IPS DF 6.9 (cell line): ENCODE measurements at regions not wholly inside any gene's neighbourhood (a gene's known extent, or its start where the extent isn't known, plus 50 kb on each side); places are given as distances from the start of the nearest gene placed in this dataset.

Experiments
- DNase-seq: peaks from one replicate; pipeline ENCODE4 v3.0.0-alpha.2; 2013; ENCODE audit warnings: low read depth, low spot score
- H3K27ac ChIP-seq: one replicate; pipeline ENCODE4 v1.5.1; 2013; ENCODE audit warnings: low read length, control low read depth
- H3K27me3 ChIP-seq: 2 replicates; pipeline ENCODE4 v1.6.1; 2013; ENCODE audit warnings: mild to moderate bottlenecking, low read length; ENCODE audit not compliant: control insufficient read depth, insufficient read depth
- H3K36me3 ChIP-seq: 2 replicates; pipeline ENCODE4 v1.6.1; 2013; ENCODE audit warnings: low read length; ENCODE audit not compliant: control insufficient read depth, insufficient read depth
- H3K4me1 ChIP-seq: 2 replicates; pipeline ENCODE4 v1.6.1; 2013; ENCODE audit warnings: low read length; ENCODE audit not compliant: control insufficient read depth, insufficient read depth
- H3K4me3 ChIP-seq: 2 replicates; pipeline ENCODE4 v1.5.1; 2013; ENCODE audit warnings: mild to moderate bottlenecking, low read length
- H3K9me3 ChIP-seq: 2 replicates; pipeline ENCODE4 v1.6.1; 2013; ENCODE audit warnings: low read length, inconsistent platforms; ENCODE audit not compliant: control insufficient read depth, insufficient read depth
- WGBS: extraction: QIAGEN DNeasy Blood & Tissue Kit; methylation state at CpG from one replicate; pipeline ENCODE4 v1.1.7; 2013; ENCODE audit warnings: mixed read lengths, missing lambda C conversion rate; ENCODE audit not compliant: insufficient read length, insufficient coverage; 5-methylcytosine and 5-hydroxymethylcytosine counted together

- Histone ChIP-seq H3K27ac (no peak overlapping the region), H3K9me3 (no peaks in the 10 kb centered on the region), H3K27me3 (no peaks in the 10 kb centered on the region), H3K4me1 (no peaks in the 10 kb centered on the region), H3K4me3 (no peak overlapping the region), H3K36me3 (no peaks in the 10 kb centered on the region)
- WGBS = no CpG with 5 or more reads among the region's 2 CpGs
- DNase-seq = no peak
Measured at GRCh38 chr15:35914573-35914972, 368.6 kb upstream of the DPH6 start.

GRCh38 chr15:35921046-35921445 is 375.1 kb upstream of the DPH6 start:
- DNase-seq = no peak
- no peak overlapping the region for H3K27ac ChIP-seq

DNA sequence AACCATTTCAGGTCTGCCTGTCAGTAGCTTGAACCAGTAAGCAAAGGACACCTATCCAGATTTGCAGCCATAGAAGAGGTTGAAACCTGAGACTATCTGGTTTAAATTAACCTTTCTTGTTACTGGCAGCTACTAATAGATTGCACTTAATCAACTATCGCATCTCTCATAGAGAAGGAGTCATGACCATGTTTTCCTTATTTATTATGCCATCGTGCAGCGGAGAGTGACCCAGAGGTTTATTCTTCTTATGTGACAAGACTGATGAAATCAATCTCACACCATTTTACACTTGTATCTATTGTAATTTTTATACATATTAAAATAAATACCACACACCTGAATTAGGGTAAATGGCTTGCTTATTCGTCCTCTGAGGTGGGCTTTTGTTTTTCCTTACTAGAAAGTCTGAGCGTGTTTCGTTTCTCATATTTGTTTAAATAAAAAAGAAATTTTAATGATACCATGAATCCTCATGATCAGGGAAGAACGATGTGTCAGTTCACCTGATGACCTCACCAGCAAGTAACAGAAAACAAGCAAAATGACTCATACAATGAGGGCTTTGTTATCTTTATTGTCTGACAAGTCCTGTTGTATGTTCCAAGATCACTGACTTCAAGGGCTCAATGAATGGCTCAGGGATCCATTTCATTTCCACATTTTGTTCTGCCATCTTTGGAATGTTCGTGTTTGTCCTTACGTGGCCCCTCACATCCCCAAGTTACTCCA is 379.5 kb upstream of the DPH6 start:
- Histone ChIP-seq H3K4me1 (no peaks in the 10 kb centered on the region), H3K9me3 (no peaks in the 10 kb centered on the region), H3K27me3 (no peaks in the 10 kb centered on the region), H3K4me3 (no peak overlapping the region), H3K27ac (no peak overlapping the region), H3K36me3 (no peaks in the 10 kb centered on the region)
- no peak for DNase-seq
- no CpG with 5 or more reads among the region's 9 CpGs for WGBS

More at GRCh38 chr15:35921046-35921445, 375.1 kb upstream of the DPH6 start:
- no peaks in the 10 kb centered on the region for H3K4me1 ChIP-seq
- no peaks in the 10 kb centered on the region for H3K36me3 ChIP-seq
- no peak overlapping the region for H3K4me3 ChIP-seq
- H3K27me3 ChIP-seq = no peaks in the 10 kb centered on the region
- H3K9me3 ChIP-seq = no peaks in the 10 kb centered on the region

GRCh38 chr15:35926007-35926380 is 380.0 kb upstream of the DPH6 start:
- H3K27me3 ChIP-seq = no peaks in the 10 kb centered on the region
- DNase-seq = no peak
- no peaks in the 10 kb centered on the region for H3K36me3 ChIP-seq
- H3K27ac ChIP-seq = no peak overlapping the region
- no peak overlapping the region for H3K4me3 ChIP-seq
- H3K9me3 ChIP-seq = no peaks in the 10 kb centered on the region
- H3K4me1 ChIP-seq = no peaks in the 10 kb centered on the region

DNA sequence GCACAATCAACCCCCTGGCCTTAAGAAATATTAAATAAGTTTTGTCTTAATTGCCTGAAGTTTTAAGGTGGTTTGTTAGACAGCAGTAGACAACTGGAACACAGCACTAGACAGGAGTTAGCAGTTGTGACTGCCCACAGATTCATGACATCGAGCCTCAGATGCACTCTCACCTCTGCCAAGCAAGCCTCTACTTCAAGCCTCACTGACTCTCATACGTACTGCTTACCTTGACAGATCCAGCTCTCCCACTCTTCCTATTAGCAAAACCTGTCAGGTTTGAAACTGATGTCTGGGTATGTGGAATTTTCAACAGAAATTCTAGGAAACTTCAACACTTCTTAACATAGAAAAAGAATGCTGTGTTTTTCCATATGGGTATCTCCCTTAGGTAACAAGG is 382.9 kb upstream of the DPH6 start:
- Histone ChIP-seq H3K27ac (no peak overlapping the region), H3K4me1 (no peaks in the 10 kb centered on the region), H3K36me3 (no peaks in the 10 kb centered on the region), H3K27me3 (no peaks in the 10 kb centered on the region), H3K9me3 (no peaks in the 10 kb centered on the region), H3K4me3 (no peak overlapping the region)
- WGBS = no CpG with 5 or more reads among the region's 2 CpGs
- no peak for DNase-seq

DNA sequence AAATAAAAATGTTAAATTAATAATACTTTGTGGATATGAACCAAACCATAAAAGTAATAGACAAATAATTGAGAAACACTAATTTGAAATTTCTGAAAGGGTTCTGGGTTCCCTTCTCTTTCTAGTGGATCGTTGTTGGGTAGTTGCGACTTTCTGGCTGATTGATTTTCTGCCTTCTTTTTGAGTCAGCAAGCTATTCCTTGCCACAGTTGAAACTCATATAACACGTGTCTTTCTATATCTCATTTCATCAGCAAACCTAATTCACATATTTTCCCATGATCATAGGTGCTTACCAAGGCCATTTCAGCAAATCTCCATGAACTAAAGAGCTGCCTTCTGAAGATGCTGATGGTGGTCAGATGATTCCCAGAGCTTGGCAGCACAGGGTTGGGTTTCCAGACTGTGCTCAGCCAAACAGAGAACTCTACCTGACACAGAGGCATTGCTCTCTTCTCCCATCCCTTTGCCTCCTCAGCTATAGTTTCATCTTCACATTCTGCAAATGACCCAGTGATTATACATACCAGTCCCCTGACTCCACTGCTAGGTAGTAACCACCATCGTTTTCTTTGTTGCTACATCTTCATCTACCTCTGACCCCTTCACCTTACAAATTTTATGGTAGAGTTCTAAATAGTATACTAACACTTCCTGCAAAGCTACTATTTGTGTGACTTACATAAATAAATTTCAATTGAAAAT is 383.9 kb upstream of the DPH6 start:
- DNase-seq = no peak
- H3K36me3 ChIP-seq = no peaks in the 10 kb centered on the region

DNA sequence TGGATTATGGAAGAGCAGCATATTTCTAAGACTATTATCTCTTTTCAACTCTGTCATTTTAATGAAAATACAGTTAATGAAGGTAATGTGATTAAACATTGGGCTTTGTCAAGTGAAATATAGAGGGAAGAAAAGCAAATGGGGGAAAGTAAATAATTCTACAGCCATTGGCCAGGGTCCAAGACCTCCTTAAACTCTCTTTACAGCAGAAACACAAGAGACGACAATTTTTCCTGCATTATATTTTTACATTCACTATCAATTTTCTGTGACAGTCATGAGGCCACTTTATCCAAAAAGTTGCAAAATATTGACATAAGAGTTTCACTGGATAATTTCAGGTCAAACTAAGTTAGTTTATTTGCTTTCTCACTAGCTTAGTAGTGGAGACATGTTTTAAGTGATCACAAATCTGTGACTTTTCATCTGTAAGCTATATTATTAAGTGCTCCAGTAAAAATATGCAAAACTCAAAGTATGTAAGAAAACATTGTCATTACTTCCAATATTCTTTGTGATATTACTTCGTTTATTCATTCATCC is 385.9 kb upstream of the DPH6 start:
- no peaks in the 10 kb centered on the region for H3K27me3 ChIP-seq
- H3K36me3 ChIP-seq = no peaks in the 10 kb centered on the region
- no peak overlapping the region for H3K4me3 ChIP-seq
- no peaks in the 10 kb centered on the region for H3K4me1 ChIP-seq
- DNase-seq = no peak
- H3K27ac ChIP-seq = no peak overlapping the region
- no CpG with 5 or more reads among the region's 2 CpGs for WGBS
- no peaks in the 10 kb centered on the region for H3K9me3 ChIP-seq

More for the DNA sequence above, 383.9 kb upstream of the DPH6 start:
- H3K27me3 ChIP-seq = no peaks in the 10 kb centered on the region
- no CpG with 5 or more reads among the region's 4 CpGs for WGBS
- no peaks in the 10 kb centered on the region for H3K9me3 ChIP-seq
- H3K4me1 ChIP-seq = no peaks in the 10 kb centered on the region
- no peak overlapping the region for H3K27ac ChIP-seq
- no peak overlapping the region for H3K4me3 ChIP-seq

GRCh38 chr15:35932531-35932930 is 386.6 kb upstream of the DPH6 start:
- no peak overlapping the region for H3K4me3 ChIP-seq
- DNase-seq = no peak
- no peaks in the 10 kb centered on the region for H3K27me3 ChIP-seq
- no peaks in the 10 kb centered on the region for H3K9me3 ChIP-seq
- H3K27ac ChIP-seq = no peak overlapping the region
- WGBS = no CpG with 5 or more reads among the region's 5 CpGs
- H3K4me1 ChIP-seq = no peaks in the 10 kb centered on the region
- no peaks in the 10 kb centered on the region for H3K36me3 ChIP-seq

GRCh38 chr15:35933531-35933930 is 387.6 kb upstream of the DPH6 start:
- Histone ChIP-seq H3K27ac (no peak overlapping the region), H3K27me3 (no peaks in the 10 kb centered on the region), H3K36me3 (no peaks in the 10 kb centered on the region), H3K4me1 (no peaks in the 10 kb centered on the region), H3K4me3 (no peak overlapping the region), H3K9me3 (no peaks in the 10 kb centered on the region)
- WGBS = no CpG with 5 or more reads among the region's 3 CpGs
- DNase-seq = no peak

GRCh38 chr15:35934383-35935049 is 388.6 kb upstream of the DPH6 start:
- no peaks in the 10 kb centered on the region for H3K4me1 ChIP-seq
- no peak overlapping the region for H3K27ac ChIP-seq
- no peaks in the 10 kb centered on the region for H3K36me3 ChIP-seq
- H3K9me3 ChIP-seq = no peaks in the 10 kb centered on the region
- H3K4me3 ChIP-seq = no peak overlapping the region
- WGBS = no CpG with 5 or more reads among the region's 3 CpGs
- no peaks in the 10 kb centered on the region for H3K27me3 ChIP-seq
- no peak for DNase-seq
